GM06990 (cell line): ENCODE measurements at regions not wholly inside any gene's neighbourhood (a gene's known extent, or its start where the extent isn't known, plus 50 kb on each side); places are given as distances from the start of the nearest gene placed in this dataset.

Source experiments
- DNase-seq: peaks from one replicate; pipeline ENCODE4 v3.0.0-alpha.2; 2011; ENCODE audit not compliant: insufficient read length; ENCODE audit errors: extremely low read depth
- H3K27me3 ChIP-seq: replicated peaks from 2 replicates; pipeline ENCODE4 v1.6.0; 2011; ENCODE audit warnings: low read length; ENCODE audit not compliant: control insufficient read depth, insufficient read depth
- H3K36me3 ChIP-seq: 2 replicates; pipeline ENCODE4 v1.5.1; 2011; ENCODE audit warnings: low read length; ENCODE audit not compliant: control insufficient read depth, insufficient read depth
- H3K4me3 ChIP-seq: replicated peaks from 2 replicates; pipeline ENCODE4 v1.5.1; 2011; ENCODE audit warnings: low read depth, mild to moderate bottlenecking, control low read depth, low read length
- CTCF ChIP-seq: IDR thresholded peaks from 2 replicates; pipeline ENCODE4 v1.5.1; 2011; ENCODE audit warnings: low read length, control low read depth, mild to moderate bottlenecking, inconsistent platforms; ENCODE audit not compliant: insufficient read depth, poor library complexity, severe bottlenecking

DNA sequence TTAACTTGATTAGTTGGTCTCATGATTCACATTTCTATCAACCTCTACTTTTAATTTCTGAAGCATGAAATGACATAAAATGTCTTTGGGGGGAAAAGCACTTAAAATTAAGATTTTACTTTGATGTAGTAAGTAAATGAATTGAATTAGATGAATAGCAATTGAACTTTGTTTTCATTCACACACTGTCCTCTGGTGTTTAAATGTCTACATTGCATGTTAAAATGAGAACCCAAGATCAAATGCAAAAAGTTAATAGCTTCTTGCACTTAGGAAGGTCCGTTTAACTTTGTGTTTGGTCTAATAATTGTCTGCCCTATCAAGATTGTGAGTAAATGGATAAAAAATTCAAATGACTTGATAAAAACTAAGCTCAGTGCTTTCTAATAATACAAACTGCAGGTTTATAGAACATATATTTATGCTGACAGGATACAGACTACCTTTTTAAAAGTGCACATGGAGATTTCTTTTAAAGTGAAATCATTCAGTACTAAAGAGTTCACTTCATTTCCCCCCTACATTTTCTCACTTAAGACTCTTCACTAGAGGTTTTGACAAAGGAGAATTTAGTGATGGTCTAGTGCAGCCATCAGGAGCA, 156.2 kb upstream of the NABP1 start:
- TF ChIP-seq CTCF, result peak; percentile 58
- H3K36me3 ChIP-seq, result no peaks in the 10 kb centered on the region
- DNase-seq, result no peak
- no peak overlapping the region for H3K4me3 ChIP-seq
- H3K27me3 ChIP-seq, result no peaks in the 10 kb centered on the region; the same call in 1 of the 2 replicates

DNA sequence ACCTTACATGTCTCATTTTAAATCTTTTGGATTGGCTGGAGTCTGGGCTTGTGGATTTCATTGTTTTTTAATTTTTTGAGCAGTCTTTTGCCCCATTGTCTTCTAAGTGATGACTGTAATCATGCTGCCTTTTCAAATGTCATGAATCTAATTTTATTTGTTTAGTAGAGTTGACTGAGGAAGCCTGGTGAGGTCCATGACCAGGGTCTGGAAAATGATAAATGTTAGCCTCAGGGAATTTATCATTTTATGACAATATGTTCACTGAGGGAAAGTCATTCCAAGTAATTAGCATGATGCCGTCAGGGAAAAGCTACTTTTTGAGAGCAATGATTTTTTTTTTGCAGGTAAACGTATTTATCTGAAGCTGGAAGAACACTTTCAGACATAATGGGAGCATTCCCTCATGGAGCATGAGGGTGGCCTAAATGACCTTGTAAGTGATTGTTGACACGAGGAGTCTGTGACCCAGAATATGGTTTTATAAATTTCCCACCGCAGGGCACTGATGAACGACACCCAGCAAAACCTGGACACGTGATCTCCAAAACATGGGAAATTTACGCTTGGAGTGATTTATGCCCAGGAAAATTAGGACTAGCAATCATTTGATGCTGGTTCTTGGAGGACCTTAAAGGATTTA, 155.3 kb upstream of the NABP1 start:
- no peak for DNase-seq
- TF ChIP-seq CTCF, result no peak

DNA sequence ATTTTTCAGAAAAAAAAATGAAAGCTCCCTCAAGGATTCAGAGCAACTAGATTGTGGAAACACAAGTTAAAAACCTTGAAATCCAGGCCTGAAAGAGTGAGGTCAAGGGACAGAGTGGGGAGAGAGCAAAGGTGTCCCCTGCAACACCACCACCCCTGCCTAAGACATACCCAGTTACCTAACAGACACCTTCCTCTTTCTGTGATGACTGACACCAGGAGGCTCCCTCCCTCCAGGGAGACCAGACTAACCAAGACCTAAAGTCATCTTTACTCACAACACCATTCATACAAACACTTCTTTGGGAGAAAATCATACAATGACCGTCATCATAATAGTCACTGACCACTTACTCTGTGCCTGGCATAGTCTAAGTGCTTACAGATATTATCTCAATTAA, 151.8 kb upstream of the NABP1 start:
- no peak for DNase-seq
- no peak overlapping the region for H3K4me3 ChIP-seq
- TF ChIP-seq CTCF, result no peak
- H3K27me3 ChIP-seq, result no peaks in the 10 kb centered on the region; the same call in 1 of the 2 replicates
- no peaks in the 10 kb centered on the region for H3K36me3 ChIP-seq

More for the DNA sequence above, 155.3 kb upstream of the NABP1 start:
- Histone ChIP-seq H3K27me3 (no peaks in the 10 kb centered on the region; the same call in 1 of the 2 replicates), H3K4me3 (no peak overlapping the region), H3K36me3 (no peaks in the 10 kb centered on the region)

- Histone ChIP-seq H3K36me3 (no peaks in the 10 kb centered on the region), H3K4me3 (no peak overlapping the region), H3K27me3 (no peaks in the 10 kb centered on the region; the same call in 1 of the 2 replicates)
- no peak for DNase-seq
- no peak for TF ChIP-seq CTCF
Measured at GRCh38 chr2:191526536-191526935, 151.4 kb upstream of the NABP1 start.

DNA sequence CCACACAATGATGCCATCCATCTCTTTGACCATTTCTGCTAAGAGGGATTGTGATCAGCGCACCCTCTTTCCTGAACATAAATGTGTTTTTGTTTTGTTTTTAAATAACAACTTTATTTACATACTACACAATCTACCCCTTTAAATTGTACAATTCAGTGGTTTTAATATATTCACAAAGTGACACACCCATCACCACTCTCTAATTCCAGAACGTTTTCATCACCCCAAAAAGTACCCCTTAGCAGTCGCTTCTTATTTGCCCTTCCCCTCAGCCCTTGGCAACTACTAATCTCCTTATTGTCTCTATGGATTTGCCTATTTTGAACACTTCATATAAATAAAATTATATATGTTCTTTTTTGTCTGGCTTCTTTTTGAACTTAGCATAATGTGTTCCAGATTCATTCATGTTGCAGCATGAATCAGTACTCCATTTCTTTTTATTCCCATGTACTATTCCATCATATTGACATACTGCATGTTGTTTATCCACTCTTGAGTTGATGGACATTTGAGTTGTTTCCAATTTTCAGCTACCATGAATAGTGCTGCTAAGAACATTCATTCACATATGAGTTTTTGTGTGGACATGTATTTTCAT, 150.9 kb upstream of the NABP1 start:
- no peak overlapping the region for H3K4me3 ChIP-seq
- no peak for DNase-seq
- no peaks in the 10 kb centered on the region; the same call in 1 of the 2 replicates for H3K27me3 ChIP-seq
- no peak for TF ChIP-seq CTCF
- H3K36me3 ChIP-seq, result no peaks in the 10 kb centered on the region
